Esophagus muscularis mucosa (tissue), 4 donors: ENCODE measurements at regions not wholly inside any gene's neighbourhood (a gene's known extent, or its start where the extent isn't known, plus 50 kb on each side); places are given as distances from the start of the nearest gene placed in this dataset.

ENCODE experiments used
- DNase-seq: peaks from one replicate; pipeline ENCODE4 v3.0.0-alpha.2; 2017; ENCODE audit errors: extremely low spot score
- H3K27ac ChIP-seq, 4 donors: fragments of 200-600 bp; sonication (generic); replicated peaks in 1 of 4; 1 replicate in 3 of 4; 2 replicates in 1 of 4; pipeline ENCODE4 v1.5.1; 2016 to 2019; ENCODE audit warnings: mild to moderate bottlenecking in 1 of 4
- H3K27me3 ChIP-seq, 4 donors: fragments of 200-600 bp; sonication (generic); one replicate each; pipeline versions ENCODE4 v1.5.1 to v1.6.0; 2016 to 2019
- H3K36me3 ChIP-seq, 4 donors: fragments of 200-600 bp; sonication (generic); one replicate each; pipeline ENCODE4 v1.5.1; 2016 to 2019
- H3K4me1 ChIP-seq, 4 donors: fragments of 200-600 bp; sonication (generic); one replicate each; pipeline ENCODE4 v1.5.1; 2016 to 2019
- H3K4me3 ChIP-seq, 4 donors: fragments of 200-600 bp; sonication (generic); 1 replicate in 2 of 4; 2 replicates in 2 of 4; pipeline ENCODE4 v1.5.1; 2016 to 2019; ENCODE audit warnings: mild to moderate bottlenecking in 4 of 4, moderate library complexity in 1 of 4
- H3K9me3 ChIP-seq, 4 donors: fragments of 200-600 bp; sonication (generic); 1 replicate in 3 of 4; 2 replicates in 1 of 4; pipeline ENCODE4 v1.5.1; 2016 to 2019
- EP300 ChIP-seq: sonication (generic); formaldehyde crosslinking; IDR thresholded peaks from one replicate; pipeline ENCODE4 v1.6.1; 2017; ENCODE audit warnings: antibody characterized with exemption
- POLR2A ChIP-seq: fragments of 450-650 bp; IDR thresholded peaks from one replicate; pipeline ENCODE4 v1.6.1; 2017; ENCODE audit warnings: antibody characterized with exemption, moderate library complexity, mild to moderate bottlenecking, low read depth
- POLR2AphosphoS5 ChIP-seq, 2 donors: sonication (generic); formaldehyde crosslinking; IDR thresholded peaks; one replicate each; pipeline ENCODE4 v1.6.1; 2017; ENCODE audit warnings: antibody characterized with exemption in 2 of 2
- WGBS: methylation state at CpG from one replicate; pipeline ENCODE4 v1.1.5; 2018; 5-methylcytosine and 5-hydroxymethylcytosine counted together
- intact Hi-C: fragments of 100-400 bp; cut with DNase I; formaldehyde crosslinking; loops from one replicate; pipeline ENCODE4 v1.15.1; 2023
- TF ChIP-seq, protein P1 (sequence below), 3 experiments: fragments of 200-600 bp in 2 of 3; fragments of 450-650 bp in 1 of 3; sonication (generic) in 2 of 3; IDR thresholded peaks; one replicate each; pipeline ENCODE4 v1.5.1; 2017 to 2019; ENCODE audit warnings: antibody characterized with exemption in 3 of 3, mild to moderate bottlenecking in 2 of 3, moderate library complexity in 1 of 3

DNA sequence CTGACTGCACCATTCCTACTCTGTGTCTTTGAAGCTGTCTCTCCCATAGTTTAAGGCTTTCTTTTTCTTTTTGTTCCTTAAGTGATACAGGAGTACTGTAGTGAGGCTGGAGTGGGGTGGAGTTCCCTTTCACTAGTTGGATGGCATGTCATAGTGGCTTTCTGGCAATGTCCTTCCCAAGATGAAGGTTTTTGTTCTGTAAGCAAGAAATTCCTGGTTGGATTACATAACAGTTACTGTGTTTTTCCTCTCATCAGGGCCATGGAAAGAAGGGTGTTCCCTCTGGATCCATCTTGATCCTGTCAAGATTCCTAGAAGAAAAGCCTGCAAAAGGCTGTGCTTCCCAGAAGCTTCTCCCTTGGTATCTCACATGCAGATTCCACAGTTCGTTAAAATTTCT is 84.2 kb downstream of the ACKR3 start:
- Histone ChIP-seq H3K36me3 (no peaks in the 10 kb centered on the region), H3K9me3 (peaks cover 0 to 7% (median 3%) of the 10 kb centered on the region in 4 donors), H3K4me3 (no peak overlapping the region), H3K27ac (peak overlapping the region in 3 of 4 donors; percentile 27 to 47 (median 41)), H3K4me1 (no peaks in the 10 kb centered on the region), H3K27me3 (peaks cover 0 to 7% (median 0%) of the 10 kb centered on the region in 4 donors)
- WGBS, result 83% methylated on average over 1 of the region's 1 CpG
- peak; percentile 79 for DNase-seq
- TF ChIP-seq EP300, result no peak
- TF ChIP-seq, protein P1, sequence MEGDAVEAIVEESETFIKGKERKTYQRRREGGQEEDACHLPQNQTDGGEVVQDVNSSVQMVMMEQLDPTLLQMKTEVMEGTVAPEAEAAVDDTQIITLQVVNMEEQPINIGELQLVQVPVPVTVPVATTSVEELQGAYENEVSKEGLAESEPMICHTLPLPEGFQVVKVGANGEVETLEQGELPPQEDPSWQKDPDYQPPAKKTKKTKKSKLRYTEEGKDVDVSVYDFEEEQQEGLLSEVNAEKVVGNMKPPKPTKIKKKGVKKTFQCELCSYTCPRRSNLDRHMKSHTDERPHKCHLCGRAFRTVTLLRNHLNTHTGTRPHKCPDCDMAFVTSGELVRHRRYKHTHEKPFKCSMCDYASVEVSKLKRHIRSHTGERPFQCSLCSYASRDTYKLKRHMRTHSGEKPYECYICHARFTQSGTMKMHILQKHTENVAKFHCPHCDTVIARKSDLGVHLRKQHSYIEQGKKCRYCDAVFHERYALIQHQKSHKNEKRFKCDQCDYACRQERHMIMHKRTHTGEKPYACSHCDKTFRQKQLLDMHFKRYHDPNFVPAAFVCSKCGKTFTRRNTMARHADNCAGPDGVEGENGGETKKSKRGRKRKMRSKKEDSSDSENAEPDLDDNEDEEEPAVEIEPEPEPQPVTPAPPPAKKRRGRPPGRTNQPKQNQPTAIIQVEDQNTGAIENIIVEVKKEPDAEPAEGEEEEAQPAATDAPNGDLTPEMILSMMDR (IDR thresholded peaks at IDR 0.05), result no peak
- no peak for TF ChIP-seq POLR2A
- TF ChIP-seq POLR2AphosphoS5 (IDR thresholded peaks at IDR 0.05), result no peak
- intact Hi-C loops, result no loop called here

DNA sequence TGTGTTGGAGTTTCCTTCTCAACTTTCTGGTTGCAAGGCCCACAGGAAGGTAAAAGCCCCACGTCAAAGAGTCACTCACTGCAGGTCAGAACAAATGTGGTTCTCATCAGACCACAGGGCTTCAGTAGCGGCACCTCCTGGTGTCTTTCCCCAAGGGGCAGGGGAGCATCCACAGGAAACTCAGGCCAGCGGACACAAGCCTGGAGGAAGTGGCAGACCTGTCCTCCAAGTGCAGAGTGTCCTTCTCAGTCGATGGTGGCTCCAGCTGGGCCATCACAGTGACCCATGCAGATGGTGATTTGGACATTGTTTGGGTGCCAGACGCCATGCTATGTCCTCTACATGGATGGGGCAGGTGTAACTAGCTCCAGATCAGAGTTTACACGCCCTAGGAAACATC is 84.9 kb downstream of the ACKR3 start:
- Histone ChIP-seq H3K9me3 (peaks cover 0 to 5% (median 2%) of the 10 kb centered on the region in 4 donors), H3K27ac (peak overlapping the region in 2 of 4 donors; percentile 41 to 47), H3K4me3 (no peak overlapping the region), H3K36me3 (no peaks in the 10 kb centered on the region), H3K4me1 (peaks cover 0 to 4% (median 2%) of the 10 kb centered on the region in 4 donors), H3K27me3 (peaks cover 0 to 7% (median 0%) of the 10 kb centered on the region in 4 donors)
- WGBS, result 94% methylated on average over 2 of the region's 6 CpGs
- TF ChIP-seq, protein P1 (IDR thresholded peaks at IDR 0.05), result no peak
- TF ChIP-seq EP300, result no peak
- no peak for TF ChIP-seq POLR2A
- no peak for TF ChIP-seq POLR2AphosphoS5 (IDR thresholded peaks at IDR 0.05)
- DNase-seq, result no peak
- intact Hi-C loops, result no loop called here

DNA sequence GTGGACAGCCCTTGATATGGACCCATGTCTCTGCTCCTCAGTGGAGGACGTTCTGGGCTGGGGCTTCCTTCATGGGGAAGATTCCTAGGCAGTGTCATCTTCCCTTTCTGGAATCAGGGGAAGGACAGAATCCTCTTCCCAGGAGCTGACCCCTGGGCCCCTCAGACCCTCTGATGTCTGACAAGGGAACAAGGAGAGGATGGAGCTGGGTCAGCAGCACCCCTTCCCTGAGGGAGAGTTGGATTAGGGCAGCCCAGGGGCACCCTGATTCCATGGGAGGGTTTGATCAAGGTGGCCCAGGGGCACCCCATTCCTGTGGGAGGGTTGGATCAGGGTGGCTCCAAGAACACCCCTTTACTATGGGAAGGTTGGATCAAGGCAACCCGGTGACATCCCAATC is 86.5 kb downstream of the ACKR3 start:
- Histone ChIP-seq H3K27ac (no peak overlapping the region), H3K4me1 (peaks cover 13 to 20% (median 18%) of the 10 kb centered on the region in 4 donors), H3K9me3 (no peaks in the 10 kb centered on the region), H3K4me3 (no peak overlapping the region), H3K27me3 (peaks cover 0 to 7% (median 0%) of the 10 kb centered on the region in 4 donors), H3K36me3 (no peaks in the 10 kb centered on the region)
- 82% methylated on average over 2 of the region's 2 CpGs for WGBS
- peak; percentile 88 for DNase-seq
- intact Hi-C loops, result no loop called here
- TF ChIP-seq EP300, result no peak
- no peak for TF ChIP-seq POLR2A

DNA sequence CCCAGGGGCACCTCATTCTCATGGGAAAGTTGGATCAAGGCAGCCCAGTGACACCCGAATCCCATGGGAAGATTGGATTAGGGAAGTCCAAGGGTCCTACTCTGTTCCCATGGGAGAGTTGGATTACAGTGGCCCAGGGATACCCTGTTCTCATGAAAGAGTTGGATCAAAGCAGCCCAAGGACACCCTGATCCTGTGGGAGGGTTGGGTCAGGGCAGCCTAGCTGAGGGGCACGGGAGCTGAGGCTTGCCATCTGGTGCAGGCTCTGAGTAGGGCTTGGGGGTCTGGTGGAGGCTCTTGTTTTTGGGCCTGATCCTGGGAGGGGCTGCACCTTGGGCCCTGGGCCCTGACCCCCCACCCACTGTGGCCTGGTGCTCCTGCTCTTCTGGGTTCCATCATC is 87.1 kb downstream of the ACKR3 start:
- intact Hi-C loops, result no loop called here
- no peaks in the 10 kb centered on the region for H3K36me3 ChIP-seq
- WGBS, result 100% methylated on average over 1 of the region's 2 CpGs
- TF ChIP-seq EP300 (no peak), POLR2A (no peak), POLR2AphosphoS5 (IDR thresholded peaks at IDR 0.05) (no peak)
- TF ChIP-seq, protein P1 (IDR thresholded peaks at IDR 0.05), result no peak
- H3K27me3 ChIP-seq, result peaks cover 0 to 7% (median 0%) of the 10 kb centered on the region in 4 donors
- peaks cover 19 to 26% (median 23%) of the 10 kb centered on the region in 4 donors for H3K4me1 ChIP-seq
- no peak overlapping the region for H3K27ac ChIP-seq
- H3K4me3 ChIP-seq, result no peak overlapping the region
- peak; percentile 68 for DNase-seq
- H3K9me3 ChIP-seq, result no peaks in the 10 kb centered on the region

DNA sequence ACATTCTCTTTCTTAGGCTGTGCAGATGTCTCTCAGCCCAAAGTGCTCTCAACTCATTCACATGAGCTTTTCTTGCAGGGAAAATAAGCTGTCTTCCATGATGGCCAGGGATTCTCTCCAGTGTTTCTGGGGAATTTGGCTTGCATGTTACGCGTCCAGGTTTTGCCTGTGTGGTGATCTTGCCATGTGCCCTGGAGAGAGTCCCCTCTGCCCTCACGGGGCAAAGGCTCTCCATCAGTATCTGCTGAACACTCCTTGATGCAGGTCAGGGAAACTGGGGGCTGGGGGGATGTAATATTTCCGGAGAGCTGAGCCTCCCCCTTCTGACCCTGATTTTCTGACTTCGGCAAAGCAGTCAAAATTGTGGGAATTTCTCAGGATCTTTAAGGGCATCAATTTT is 87.6 kb downstream of the ACKR3 start:
- TF ChIP-seq POLR2AphosphoS5 (IDR thresholded peaks at IDR 0.05) (no peak), EP300 (no peak), POLR2A (no peak)
- TF ChIP-seq, protein P1 (IDR thresholded peaks at IDR 0.05), result no peak
- no peaks in the 10 kb centered on the region for H3K36me3 ChIP-seq
- DNase-seq, result peak; percentile 88
- H3K27ac ChIP-seq, result no peak overlapping the region
- H3K9me3 ChIP-seq, result no peaks in the 10 kb centered on the region
- H3K4me3 ChIP-seq, result no peak overlapping the region
- peaks cover 19 to 29% (median 28%) of the 10 kb centered on the region in 4 donors for H3K4me1 ChIP-seq
- H3K27me3 ChIP-seq, result peaks cover 0 to 7% (median 0%) of the 10 kb centered on the region in 4 donors
- intact Hi-C loops, result no loop called here
- WGBS, result 97% methylated on average over 5 of the region's 5 CpGs
